ENCODE measurements at regions not wholly inside any gene's neighbourhood (a gene's known extent, or its start where the extent isn't known, plus 50 kb on each side); places are given as distances from the start of the nearest gene placed in this dataset.

- TF ChIP-seq, protein P1, sequence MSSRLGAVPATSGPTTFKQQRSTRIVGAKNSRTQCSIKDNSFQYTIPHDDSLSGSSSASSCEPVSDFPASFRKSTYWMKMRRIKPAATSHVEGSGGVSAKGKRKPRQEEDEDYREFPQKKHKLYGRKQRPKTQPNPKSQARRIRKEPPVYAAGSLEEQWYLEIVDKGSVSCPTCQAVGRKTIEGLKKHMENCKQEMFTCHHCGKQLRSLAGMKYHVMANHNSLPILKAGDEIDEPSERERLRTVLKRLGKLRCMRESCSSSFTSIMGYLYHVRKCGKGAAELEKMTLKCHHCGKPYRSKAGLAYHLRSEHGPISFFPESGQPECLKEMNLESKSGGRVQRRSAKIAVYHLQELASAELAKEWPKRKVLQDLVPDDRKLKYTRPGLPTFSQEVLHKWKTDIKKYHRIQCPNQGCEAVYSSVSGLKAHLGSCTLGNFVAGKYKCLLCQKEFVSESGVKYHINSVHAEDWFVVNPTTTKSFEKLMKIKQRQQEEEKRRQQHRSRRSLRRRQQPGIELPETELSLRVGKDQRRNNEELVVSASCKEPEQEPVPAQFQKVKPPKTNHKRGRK (CRISPR knock-in tag; IDR thresholded peaks at IDR 0.05; ENCODE audit: borderline replicate concordance), result no peak
- TF ChIP-seq, protein P2, sequence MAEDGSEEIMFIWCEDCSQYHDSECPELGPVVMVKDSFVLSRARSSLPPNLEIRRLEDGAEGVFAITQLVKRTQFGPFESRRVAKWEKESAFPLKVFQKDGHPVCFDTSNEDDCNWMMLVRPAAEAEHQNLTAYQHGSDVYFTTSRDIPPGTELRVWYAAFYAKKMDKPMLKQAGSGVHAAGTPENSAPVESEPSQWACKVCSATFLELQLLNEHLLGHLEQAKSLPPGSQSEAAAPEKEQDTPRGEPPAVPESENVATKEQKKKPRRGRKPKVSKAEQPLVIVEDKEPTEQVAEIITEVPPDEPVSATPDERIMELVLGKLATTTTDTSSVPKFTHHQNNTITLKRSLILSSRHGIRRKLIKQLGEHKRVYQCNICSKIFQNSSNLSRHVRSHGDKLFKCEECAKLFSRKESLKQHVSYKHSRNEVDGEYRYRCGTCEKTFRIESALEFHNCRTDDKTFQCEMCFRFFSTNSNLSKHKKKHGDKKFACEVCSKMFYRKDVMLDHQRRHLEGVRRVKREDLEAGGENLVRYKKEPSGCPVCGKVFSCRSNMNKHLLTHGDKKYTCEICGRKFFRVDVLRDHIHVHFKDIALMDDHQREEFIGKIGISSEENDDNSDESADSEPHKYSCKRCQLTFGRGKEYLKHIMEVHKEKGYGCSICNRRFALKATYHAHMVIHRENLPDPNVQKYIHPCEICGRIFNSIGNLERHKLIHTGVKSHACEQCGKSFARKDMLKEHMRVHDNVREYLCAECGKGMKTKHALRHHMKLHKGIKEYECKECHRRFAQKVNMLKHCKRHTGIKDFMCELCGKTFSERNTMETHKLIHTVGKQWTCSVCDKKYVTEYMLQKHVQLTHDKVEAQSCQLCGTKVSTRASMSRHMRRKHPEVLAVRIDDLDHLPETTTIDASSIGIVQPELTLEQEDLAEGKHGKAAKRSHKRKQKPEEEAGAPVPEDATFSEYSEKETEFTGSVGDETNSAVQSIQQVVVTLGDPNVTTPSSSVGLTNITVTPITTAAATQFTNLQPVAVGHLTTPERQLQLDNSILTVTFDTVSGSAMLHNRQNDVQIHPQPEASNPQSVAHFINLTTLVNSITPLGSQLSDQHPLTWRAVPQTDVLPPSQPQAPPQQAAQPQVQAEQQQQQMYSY (CRISPR knock-in tag; IDR thresholded peaks at IDR 0.05), result no peak
- peak; percentile 54; the same call in 1 of the 2 replicates for TF ChIP-seq NFATC4 (CRISPR knock-in tag; IDR thresholded peaks at IDR 0.05)
These were observed 116.7 kb upstream of the NTM start (continued) for GRCh38 chr11:131253656-131254151.

DNA sequence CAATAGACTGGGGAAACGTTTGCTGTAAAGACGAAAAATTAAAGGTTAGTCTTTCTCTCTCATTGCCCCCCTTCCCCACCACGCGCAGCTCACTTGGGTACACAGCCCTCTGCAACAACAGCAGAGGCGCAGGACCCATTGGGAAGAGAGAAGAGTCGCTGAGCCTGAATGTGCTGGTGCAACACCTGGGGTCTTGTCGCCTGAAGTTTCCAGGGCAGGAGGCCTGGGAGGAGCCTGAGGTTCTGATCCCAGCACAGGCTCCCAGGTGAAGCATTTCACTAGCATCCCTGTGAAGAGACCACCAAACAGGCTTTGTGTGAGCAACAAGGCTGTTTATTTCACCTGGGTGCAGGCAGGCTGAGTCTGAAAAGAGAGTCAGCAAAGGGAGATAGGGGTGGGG is 116.2 kb upstream of the NTM start:
- peaks cover 64% of the 10 kb centered on the region for H3K4me1 Mint-ChIP-seq
- H3K27me3 Mint-ChIP-seq (ENCODE audit: low read depth), result peaks cover 13% of the 10 kb centered on the region
- POLR2A ChIA-PET, result interaction anchor here (0.7 to 2.0 kb wide), 4 partner anchors 21 to 189 kb away, joined by 3 to 7 read pairs (median 5); no protein-coding TSS in a partner anchor
- CTCF ChIA-PET, result interaction anchor here (1.1 to 2.3 kb wide), 5 partner anchors 21 to 338 kb away, joined by 3 to 16 read pairs (median 4); partner anchors contain the start of gene SNX19
- peak overlapping the region; percentile 88 for H3K4me3 Mint-ChIP-seq
- TF ChIP-seq, protein P3, sequence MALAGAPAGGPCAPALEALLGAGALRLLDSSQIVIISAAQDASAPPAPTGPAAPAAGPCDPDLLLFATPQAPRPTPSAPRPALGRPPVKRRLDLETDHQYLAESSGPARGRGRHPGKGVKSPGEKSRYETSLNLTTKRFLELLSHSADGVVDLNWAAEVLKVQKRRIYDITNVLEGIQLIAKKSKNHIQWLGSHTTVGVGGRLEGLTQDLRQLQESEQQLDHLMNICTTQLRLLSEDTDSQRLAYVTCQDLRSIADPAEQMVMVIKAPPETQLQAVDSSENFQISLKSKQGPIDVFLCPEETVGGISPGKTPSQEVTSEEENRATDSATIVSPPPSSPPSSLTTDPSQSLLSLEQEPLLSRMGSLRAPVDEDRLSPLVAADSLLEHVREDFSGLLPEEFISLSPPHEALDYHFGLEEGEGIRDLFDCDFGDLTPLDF (CRISPR knock-in tag; IDR thresholded peaks at IDR 0.05), result no peak
- TF ChIP-seq, protein P4, sequence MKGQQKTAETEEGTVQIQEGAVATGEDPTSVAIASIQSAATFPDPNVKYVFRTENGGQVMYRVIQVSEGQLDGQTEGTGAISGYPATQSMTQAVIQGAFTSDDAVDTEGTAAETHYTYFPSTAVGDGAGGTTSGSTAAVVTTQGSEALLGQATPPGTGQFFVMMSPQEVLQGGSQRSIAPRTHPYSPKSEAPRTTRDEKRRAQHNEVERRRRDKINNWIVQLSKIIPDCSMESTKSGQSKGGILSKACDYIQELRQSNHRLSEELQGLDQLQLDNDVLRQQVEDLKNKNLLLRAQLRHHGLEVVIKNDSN (CRISPR knock-in tag; IDR thresholded peaks at IDR 0.05), result 0 out of 2 replicates have a peak, but pooled peaks have one; percentile 9
- no peak for TF ChIP-seq MLX (CRISPR knock-in tag; IDR thresholded peaks at IDR 0.05)
- peaks cover 42% of the 10 kb centered on the region for H3K36me3 Mint-ChIP-seq
- DNase-seq (ENCODE audit: low spot score), result peak; percentile 64
- H3K9me3 Mint-ChIP-seq, result peaks cover 26% of the 10 kb centered on the region
- H3K27ac Mint-ChIP-seq, result peak overlapping the region; percentile 100
- peak; percentile 84 for ATAC-seq

- Mint-ChIP-seq H3K36me3 (peaks cover 42% of the 10 kb centered on the region), H3K27ac (no peak overlapping the region), H3K9me3 (peaks cover 33% of the 10 kb centered on the region), H3K4me1 (peaks cover 61% of the 10 kb centered on the region), H3K4me3 (no peak overlapping the region; the same call in 1 of the 2 replicates), H3K27me3 (ENCODE audit: low read depth) (no peaks in the 10 kb centered on the region)
- POLR2A ChIA-PET, result no interaction called here
- CTCF ChIA-PET, result interaction anchor here (0.8 to 2.8 kb wide), 4 partner anchors 9 to 209 kb away, joined by 3 to 11 read pairs (median 8); no protein-coding TSS in a partner anchor
- DNase-seq (ENCODE audit: low spot score), result no peak
- ATAC-seq, result no peak
- TF ChIP-seq ZNF423 (CRISPR knock-in tag; IDR thresholded peaks at IDR 0.05) (no peak), ZNF138 (CRISPR knock-in tag; conservative IDR thresholded peaks at IDR 0.05) (no peak), ZNF281 (CRISPR knock-in tag; IDR thresholded peaks at IDR 0.05) (no peak), AR (CRISPR knock-in tag; IDR thresholded peaks at IDR 0.05) (no peak), MYBL2 (CRISPR knock-in tag; IDR thresholded peaks at IDR 0.05) (no peak), ZNF121 (CRISPR knock-in tag; IDR thresholded peaks at IDR 0.05) (no peak), MAX (CRISPR knock-in tag; IDR thresholded peaks at IDR 0.05) (no peak), FOXJ3 (CRISPR knock-in tag; IDR thresholded peaks at IDR 0.05; ENCODE audit: borderline replicate concordance) (no peak), SOX15 (CRISPR knock-in tag; IDR thresholded peaks at IDR 0.05) (no peak), ZNF263 (CRISPR knock-in tag; IDR thresholded peaks at IDR 0.05; ENCODE audit: low read depth) (no peak), OVOL2 (CRISPR knock-in tag; IDR thresholded peaks at IDR 0.05; ENCODE audit: borderline replicate concordance) (no peak)
- TF ChIP-seq, protein P3 (CRISPR knock-in tag; IDR thresholded peaks at IDR 0.05), result no peak
These were observed 96.2 kb upstream of the NTM start for GRCh38 chr11:131274233-131274632.
